ENCODE measurements at regions not wholly inside any gene's neighbourhood (a gene's known extent, or its start where the extent isn't known, plus 50 kb on each side); places are given as distances from the start of the nearest gene placed in this dataset.

DNA sequence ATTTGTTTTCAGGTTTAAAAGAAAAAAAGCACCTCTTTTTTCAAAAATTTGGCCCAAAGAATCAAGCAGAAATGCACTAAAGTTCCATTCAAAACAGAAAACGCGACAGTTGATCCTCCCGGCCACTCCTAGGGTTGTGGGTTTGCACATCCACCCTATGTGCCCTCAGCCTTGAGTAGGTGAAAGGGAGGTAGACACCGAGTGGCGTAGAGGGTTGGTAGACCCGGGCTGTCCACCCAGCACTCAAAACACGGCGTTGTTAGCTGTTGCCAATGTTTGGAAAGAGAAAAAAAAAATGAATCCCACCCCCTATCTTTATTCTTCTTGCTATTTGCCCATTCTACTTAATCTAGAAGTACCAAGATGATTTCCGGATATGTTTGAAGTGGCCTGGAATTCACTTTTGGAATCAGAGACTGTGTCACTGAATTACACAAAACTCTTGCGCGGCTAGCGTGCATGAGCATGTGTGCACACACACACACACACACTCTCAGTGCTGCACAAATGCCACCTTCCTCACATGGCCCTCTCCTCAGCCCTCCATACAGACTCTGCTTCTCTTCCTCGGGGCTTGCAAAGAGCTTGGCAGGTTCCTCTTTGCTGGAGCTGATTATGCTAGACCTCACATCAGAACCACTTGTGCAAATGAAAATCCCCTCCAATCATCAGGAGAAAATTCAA lies 110.2 kb upstream of the HAND1 start:
- DNase-seq (ENCODE audit: low spot score): no peak

GRCh38 chr5:154587123-154588026 lies 109.3 kb upstream of the HAND1 start:
- no peak for DNase-seq (ENCODE audit: low spot score)

DNA sequence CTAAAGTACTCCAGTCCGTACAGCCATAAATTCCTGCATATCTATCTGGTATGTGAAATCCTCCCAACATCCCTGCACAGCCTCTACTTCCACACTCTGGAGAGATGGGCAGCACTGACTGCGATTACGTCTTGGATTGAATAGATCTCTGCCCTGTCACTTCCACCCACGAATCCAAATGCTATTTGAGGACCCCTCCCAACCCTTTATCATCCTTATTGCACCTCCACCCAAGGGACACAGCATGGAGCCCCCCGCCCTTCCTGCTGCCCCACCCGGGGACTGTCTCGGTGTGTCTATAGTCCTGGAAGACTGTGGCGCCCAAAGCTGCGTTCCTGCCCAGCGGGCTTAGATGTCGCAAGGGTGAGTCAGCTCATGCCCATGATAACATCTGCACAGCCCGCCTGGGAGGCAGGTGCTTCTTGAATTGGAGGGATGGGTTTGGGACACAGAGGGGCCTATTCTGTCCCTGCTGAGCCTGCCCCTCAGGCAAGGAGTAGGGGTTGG lies 105.7 kb upstream of the HAND1 start:
- DNase-seq (ENCODE audit: low spot score): peak; percentile 96

DNA sequence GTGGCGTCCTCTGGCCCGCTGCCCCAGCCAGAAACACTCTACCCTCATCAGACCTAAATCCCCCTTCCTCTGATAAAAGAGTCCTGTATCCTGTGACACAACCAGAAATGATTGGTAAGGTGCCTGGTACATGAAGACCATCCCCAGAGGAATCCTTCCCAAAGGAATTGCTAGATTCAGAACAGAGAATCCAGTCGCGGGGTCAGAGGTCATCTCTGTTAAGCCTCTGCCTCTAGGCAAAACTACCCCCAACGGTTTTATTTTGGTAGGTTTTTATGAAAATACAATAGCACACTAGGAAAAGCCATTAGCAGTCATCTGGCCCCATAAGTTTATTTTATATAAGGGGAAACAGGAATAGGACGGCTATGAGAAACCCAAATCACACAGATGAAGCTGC lies 102.4 kb upstream of the HAND1 start:
- DNase-seq (ENCODE audit: low spot score): no peak

- peak; percentile 97 for DNase-seq (ENCODE audit: low spot score)
These were observed 99.4 kb upstream of the HAND1 start for GRCh38 chr5:154577416-154577815.

- DNase-seq (ENCODE audit: low spot score): no peak
These were observed 98.4 kb upstream of the HAND1 start for GRCh38 chr5:154576429-154576806.

DNA sequence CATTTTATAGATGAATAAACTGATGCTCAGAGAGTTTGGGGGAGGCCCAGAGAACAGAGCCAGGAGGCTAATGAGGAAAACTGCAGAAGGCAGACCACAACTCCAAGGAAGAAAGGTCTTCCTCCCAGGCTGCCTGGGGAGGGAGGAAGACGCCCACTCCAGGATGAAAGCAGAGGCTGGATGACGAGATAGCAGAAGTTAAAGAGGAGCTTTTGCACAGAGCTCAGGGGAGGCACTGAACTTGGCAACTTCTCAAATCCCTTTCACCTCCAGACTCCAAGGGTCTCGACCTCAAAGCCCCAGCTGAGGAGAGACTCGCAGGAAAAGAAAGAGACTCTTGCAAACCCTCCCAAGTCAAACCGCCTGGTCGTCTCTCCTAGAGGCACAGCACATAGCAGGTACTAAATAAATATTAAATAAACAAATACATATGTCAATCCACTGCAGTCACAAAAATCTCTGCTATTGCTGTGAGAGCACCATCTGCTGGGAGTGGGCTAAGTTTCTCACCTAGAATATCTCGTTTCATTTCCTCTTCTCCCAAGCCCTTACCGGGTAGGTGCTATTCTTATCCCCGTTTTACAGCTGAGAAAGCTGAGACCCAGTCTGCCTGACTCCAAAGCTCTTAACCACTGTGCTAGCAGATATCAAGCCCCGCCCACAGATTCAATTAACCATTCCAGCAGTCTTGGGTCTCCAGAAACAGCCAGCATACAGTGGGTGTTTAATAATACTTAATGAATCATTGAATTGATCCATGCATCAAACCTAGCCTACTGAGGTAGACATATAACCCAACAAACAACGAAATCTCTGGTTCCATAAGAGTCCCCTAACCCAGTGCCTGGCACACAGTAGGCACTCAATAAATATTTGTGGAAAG lies 97.8 kb upstream of the HAND1 start:
- DNase-seq (ENCODE audit: low spot score): peak; percentile 32

DNA sequence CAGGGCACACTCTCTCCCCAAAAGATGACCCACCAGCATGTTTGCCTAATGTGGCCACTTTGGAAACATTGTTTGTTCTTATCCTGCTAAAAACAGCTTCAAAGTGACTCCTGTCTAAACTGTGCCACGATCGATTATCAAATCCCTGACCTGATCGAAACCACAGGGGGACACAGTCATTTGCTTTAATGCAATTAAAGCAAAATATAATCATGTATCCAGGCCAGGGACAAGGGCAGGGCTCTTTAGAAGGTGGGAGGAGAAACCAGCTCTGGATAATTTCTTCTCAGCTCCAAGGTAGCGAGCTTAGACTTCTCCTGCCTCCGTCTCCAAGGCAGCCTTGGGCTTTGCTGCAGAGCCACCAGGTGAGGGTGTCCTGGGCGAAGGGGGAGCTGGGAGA lies 95.0 kb upstream of the HAND1 start:
- no peak for DNase-seq (ENCODE audit: low spot score)

DNA sequence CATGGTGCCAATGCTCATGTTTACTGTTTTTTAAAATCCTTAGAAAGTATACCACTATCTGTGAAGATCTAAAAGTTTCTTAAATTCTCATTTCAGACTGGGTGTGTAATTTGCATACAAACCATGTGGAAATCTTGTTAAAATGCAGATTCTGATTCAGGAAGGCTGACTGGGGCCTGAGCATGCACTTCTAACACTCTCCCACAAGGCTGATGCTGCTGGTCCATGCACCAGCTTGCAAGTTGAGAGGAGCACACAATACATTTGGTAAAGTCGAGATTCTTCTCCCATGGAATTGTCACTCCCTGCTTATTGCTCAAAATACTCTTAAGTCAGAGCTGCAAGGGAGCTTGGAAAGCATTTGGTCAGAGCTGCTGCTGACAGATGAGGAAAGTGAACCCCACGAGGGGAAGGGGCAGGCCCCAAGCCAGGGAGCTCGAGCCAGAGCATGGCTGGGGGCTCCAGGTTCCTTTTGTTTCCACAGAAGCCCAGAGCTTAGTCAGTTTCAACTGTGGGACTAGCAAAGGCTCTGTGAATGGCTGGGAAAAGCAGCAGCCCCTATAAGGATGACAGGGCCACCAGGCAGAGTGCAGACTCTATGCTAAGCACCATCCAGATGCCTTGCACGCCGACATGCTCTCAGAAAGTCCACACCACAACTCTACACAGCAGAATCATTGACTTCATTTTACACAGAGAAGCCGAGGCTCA lies 93.5 kb upstream of the HAND1 start:
- DNase-seq (ENCODE audit: low spot score): no peak

DNA sequence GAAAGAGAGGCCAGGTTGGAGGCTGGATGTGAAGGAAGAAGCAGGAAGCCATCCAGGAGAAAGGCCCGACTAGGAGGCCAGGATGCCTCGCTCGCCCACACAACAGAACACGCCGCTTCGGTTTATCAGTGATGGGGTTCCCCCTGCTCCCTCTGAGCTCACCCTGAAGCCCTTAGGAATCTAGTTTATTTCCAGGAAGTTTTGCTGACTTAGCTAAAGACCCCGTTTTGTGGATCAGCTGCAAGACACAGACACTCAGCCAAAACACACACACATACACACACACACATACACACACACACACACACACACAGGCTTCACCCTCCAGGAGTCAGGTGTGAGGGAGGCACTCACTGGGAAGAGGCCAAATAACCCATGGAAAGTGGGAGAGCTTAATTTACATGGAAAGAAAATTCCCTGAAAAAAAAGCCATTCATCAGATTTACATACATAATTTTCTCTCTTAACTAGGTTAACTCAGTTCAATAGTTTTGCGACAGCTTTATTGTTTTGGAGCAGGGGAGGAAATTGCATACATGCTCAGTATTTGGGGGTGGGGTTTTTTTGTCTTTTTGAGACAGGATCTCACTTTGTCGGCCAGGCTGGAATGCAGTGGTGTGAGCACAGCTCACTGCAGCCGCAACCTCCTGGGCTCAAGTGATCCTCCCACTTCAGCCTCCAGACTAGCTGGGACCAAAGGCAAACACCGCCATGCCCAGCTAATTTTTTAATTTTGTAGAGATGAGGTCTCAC lies 92.7 kb upstream of the HAND1 start:
- DNase-seq (ENCODE audit: low spot score): no peak

- no peak for DNase-seq (ENCODE audit: low spot score)
These were observed 90.6 kb upstream of the HAND1 start for GRCh38 chr5:154568589-154568988.

GRCh38 chr5:154567155-154567554 lies 89.1 kb upstream of the HAND1 start:
- DNase-seq (ENCODE audit: low spot score): no peak

DNA sequence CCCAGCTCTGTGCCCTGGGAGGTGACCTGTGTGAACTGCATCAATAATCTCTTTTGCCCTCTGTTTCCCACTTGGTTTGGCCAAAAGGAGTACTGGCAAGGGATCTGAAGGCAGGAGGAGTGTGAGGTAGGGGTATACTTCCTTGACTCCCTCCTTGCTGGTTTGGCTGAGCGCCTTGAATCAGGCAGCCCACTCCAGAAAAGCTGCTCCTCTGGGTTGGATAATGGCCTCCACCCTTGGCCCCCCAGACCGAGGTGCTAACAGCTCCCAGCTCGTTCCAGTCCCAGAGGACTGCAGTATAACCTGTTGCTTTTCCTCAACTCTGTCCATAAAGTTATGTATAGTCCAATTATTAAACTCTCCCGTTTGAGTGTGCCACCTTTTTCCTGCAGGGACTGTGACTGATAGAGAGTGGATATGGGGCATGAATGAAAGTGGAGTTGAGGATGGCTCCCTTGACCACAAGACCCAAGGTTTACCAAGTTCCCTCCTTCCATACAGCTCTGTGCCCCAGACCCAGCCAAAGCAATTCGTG lies 88.2 kb upstream of the HAND1 start:
- no peak for DNase-seq (ENCODE audit: low spot score)

DNA sequence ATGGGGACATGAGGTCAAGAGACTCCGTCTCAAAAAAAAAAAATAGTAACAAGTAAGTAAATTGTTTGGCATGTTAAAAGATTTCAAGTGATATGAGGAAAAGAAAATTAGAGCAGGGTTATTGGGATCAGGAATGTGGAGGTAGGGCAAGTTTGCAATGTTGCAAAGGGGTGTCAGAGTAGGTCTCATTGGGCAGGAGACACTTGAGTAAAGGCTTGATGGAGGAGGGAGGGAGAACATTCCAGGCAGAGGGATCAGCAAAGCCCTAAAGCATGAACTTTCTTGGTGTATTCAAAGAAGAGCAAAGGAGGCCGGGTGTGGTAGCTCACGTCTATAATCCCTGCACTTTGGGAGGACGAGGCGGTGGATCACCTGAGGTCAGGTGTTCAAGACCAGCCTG lies 87.1 kb upstream of the HAND1 start:
- DNase-seq (ENCODE audit: low spot score): no peak

- no peak for DNase-seq (ENCODE audit: low spot score)
These were observed 84.3 kb upstream of the HAND1 start for GRCh38 chr5:154562244-154562880.

- DNase-seq (ENCODE audit: low spot score): no peak
These were observed 81.6 kb upstream of the HAND1 start for GRCh38 chr5:154559398-154560276.

DNA sequence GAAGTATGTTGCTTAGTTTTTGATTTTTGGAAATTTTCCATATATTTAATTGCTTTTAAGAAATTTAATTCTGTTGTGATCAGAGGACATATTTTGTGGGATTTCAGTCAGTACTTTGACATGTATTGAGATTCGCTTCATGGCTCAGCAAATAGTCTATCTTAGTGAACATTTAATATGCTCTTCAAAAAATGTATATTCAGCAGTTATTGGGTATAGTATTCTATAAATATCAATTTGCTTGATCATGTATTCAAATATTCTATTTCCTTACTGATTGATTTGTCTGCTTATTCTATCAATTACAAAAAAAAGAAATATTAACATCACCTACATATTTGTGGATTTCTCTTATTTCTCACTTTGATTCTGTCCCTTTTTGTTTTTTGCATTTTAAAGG lies 79.5 kb upstream of the HAND1 start:
- no peak for DNase-seq (ENCODE audit: low spot score)

GRCh38 chr5:154547551-154547950 lies 69.5 kb upstream of the HAND1 start:
- no peak for DNase-seq (ENCODE audit: low spot score)

DNA sequence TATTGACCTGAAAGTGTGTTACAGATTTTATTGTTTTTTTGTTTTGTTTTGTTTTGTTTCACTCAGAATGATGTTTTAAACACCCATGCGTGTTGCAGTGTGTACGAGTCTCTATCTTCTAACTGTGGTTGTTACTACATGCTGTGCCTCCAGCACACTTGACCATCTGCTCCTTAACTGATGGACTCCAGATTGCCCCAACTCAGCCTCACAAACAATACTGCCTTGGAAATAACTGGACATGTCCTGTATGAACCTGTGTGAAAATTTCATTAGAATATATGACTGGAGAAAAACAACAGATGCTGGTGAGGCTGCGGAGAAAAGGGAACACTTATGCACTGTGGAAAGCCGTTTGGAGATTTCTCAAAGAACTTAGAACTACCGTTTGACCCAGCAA lies 68.7 kb upstream of the HAND1 start:
- DNase-seq (ENCODE audit: low spot score): no peak
